Left ventricle myocardium inferior (tissue), 1 donor: ENCODE measurements at regions not wholly inside any gene's neighbourhood (a gene's known extent, or its start where the extent isn't known, plus 50 kb on each side); places are given as distances from the start of the nearest gene placed in this dataset.

Experiments used
- DNase-seq: peaks from one replicate; pipeline ENCODE4 v3.0.0-alpha.2; 2020
- H3K27ac ChIP-seq: fragments of 200-600 bp; replicated peaks from 2 replicates; pipeline ENCODE4 v1.8.0; 2021
- H3K27me3 ChIP-seq: fragments of 200-600 bp; 2 replicates; pipeline ENCODE4 v1.8.0; 2021; ENCODE audit warnings: low read depth
- H3K36me3 ChIP-seq: fragments of 200-600 bp; 2 replicates; pipeline ENCODE4 v1.8.0; 2021
- H3K4me1 ChIP-seq: fragments of 200-600 bp; 2 replicates; pipeline ENCODE4 v1.8.0; 2021
- H3K4me3 ChIP-seq: fragments of 200-600 bp; 2 replicates; pipeline ENCODE4 v1.8.0; 2021; ENCODE audit warnings: mild to moderate bottlenecking, moderate library complexity
- H3K9me3 ChIP-seq: fragments of 200-600 bp; replicated peaks from 2 replicates; pipeline ENCODE4 v1.8.0; 2021
- intact Hi-C: fragments of 100-400 bp; cut with micrococcal nuclease; formaldehyde crosslinking; loops from one replicate; pipeline ENCODE4 v1.11.0; 2022
- TF ChIP-seq, protein P1 (sequence below): fragments of 200-600 bp; IDR thresholded peaks from 2 replicates; pipeline ENCODE4 v1.8.0; 2021; ENCODE audit warnings: antibody characterized with exemption, mild to moderate bottlenecking, borderline replicate concordance
- donor health status: DM: no; HTN: yes; CAD: no; lungs with severe emphysema.

- intact Hi-C loops = no loop called here
- H3K9me3 ChIP-seq = no peaks in the 10 kb centered on the region
These were observed 425.8 kb upstream of the CAMK1G start for GRCh38 chr1:209157546-209158249.

GRCh38 chr1:209158851-209159250 lies 424.7 kb upstream of the CAMK1G start:
- no peak overlapping the region for H3K27ac ChIP-seq
- H3K27me3 ChIP-seq = no peaks in the 10 kb centered on the region
- DNase-seq = no peak
- no peaks in the 10 kb centered on the region for H3K9me3 ChIP-seq
- H3K4me3 ChIP-seq = no peak overlapping the region
- intact Hi-C loops = no loop called here
- no peaks in the 10 kb centered on the region for H3K36me3 ChIP-seq
- TF ChIP-seq, protein P1, sequence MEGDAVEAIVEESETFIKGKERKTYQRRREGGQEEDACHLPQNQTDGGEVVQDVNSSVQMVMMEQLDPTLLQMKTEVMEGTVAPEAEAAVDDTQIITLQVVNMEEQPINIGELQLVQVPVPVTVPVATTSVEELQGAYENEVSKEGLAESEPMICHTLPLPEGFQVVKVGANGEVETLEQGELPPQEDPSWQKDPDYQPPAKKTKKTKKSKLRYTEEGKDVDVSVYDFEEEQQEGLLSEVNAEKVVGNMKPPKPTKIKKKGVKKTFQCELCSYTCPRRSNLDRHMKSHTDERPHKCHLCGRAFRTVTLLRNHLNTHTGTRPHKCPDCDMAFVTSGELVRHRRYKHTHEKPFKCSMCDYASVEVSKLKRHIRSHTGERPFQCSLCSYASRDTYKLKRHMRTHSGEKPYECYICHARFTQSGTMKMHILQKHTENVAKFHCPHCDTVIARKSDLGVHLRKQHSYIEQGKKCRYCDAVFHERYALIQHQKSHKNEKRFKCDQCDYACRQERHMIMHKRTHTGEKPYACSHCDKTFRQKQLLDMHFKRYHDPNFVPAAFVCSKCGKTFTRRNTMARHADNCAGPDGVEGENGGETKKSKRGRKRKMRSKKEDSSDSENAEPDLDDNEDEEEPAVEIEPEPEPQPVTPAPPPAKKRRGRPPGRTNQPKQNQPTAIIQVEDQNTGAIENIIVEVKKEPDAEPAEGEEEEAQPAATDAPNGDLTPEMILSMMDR = no peak
- no peaks in the 10 kb centered on the region for H3K4me1 ChIP-seq

More at GRCh38 chr1:209157546-209158249, 425.8 kb upstream of the CAMK1G start:
- DNase-seq = no peak
- H3K4me3 ChIP-seq = no peak overlapping the region
- no peaks in the 10 kb centered on the region for H3K4me1 ChIP-seq
- no peaks in the 10 kb centered on the region for H3K27me3 ChIP-seq
- TF ChIP-seq, protein P1 = no peak
- H3K36me3 ChIP-seq = no peaks in the 10 kb centered on the region
- no peak overlapping the region for H3K27ac ChIP-seq

- Histone ChIP-seq H3K4me1 (no peaks in the 10 kb centered on the region), H3K27me3 (no peaks in the 10 kb centered on the region), H3K36me3 (no peaks in the 10 kb centered on the region), H3K4me3 (no peak overlapping the region), H3K27ac (no peak overlapping the region), H3K9me3 (no peaks in the 10 kb centered on the region)
- DNase-seq = no peak
- intact Hi-C loops = no loop called here
- TF ChIP-seq, protein P1 = no peak
These were observed 423.3 kb upstream of the CAMK1G start for GRCh38 chr1:209160230-209160629.

- peaks cover 18% of the 10 kb centered on the region for H3K9me3 ChIP-seq
These were observed 420.9 kb upstream of the CAMK1G start for GRCh38 chr1:209162651-209163050.

GRCh38 chr1:209168204-209168603 lies 415.3 kb upstream of the CAMK1G start:
- Histone ChIP-seq H3K4me1 (no peaks in the 10 kb centered on the region), H3K27me3 (no peaks in the 10 kb centered on the region), H3K27ac (no peak overlapping the region), H3K9me3 (peaks cover 19% of the 10 kb centered on the region), H3K36me3 (no peaks in the 10 kb centered on the region), H3K4me3 (no peak overlapping the region)
- TF ChIP-seq, protein P1 = no peak
- no peak for DNase-seq
- intact Hi-C loops = no loop called here

More at GRCh38 chr1:209162651-209163050, 420.9 kb upstream of the CAMK1G start:
- no peaks in the 10 kb centered on the region for H3K27me3 ChIP-seq
- intact Hi-C loops = no loop called here
- H3K36me3 ChIP-seq = no peaks in the 10 kb centered on the region
- no peak for DNase-seq
- H3K4me1 ChIP-seq = no peaks in the 10 kb centered on the region
- TF ChIP-seq, protein P1 = no peak
- H3K4me3 ChIP-seq = no peak overlapping the region
- no peak overlapping the region for H3K27ac ChIP-seq
